ENCODE measurements at regions not wholly inside any gene's neighbourhood (a gene's known extent, or its start where the extent isn't known, plus 50 kb on each side); places are given as distances from the start of the nearest gene placed in this dataset.
A peak's percentile ranks its signal among the peaks of the same experiment; 100 is the strongest.

GRCh38 chr2:238570391-238570790, 143.7 kb downstream of the ASB1 start:
- H3K4me3 ChIP-seq (replicated peaks; ENCODE audit: low read depth, low read length): no peak overlapping the region
- no peak for TF ChIP-seq CTCF (IDR thresholded peaks at IDR 0.05; ENCODE audit: low read depth, low read length, missing control alignments)

GRCh38 chr2:238570926-238571325, 144.2 kb downstream of the ASB1 start:
- H3K4me3 ChIP-seq (replicated peaks; ENCODE audit: low read depth, low read length): no peak overlapping the region
- TF ChIP-seq CTCF (IDR thresholded peaks at IDR 0.05; ENCODE audit: low read depth, low read length, missing control alignments): no peak
- DNase-seq (ENCODE audit: extremely low read depth, low read depth): no peak

More at GRCh38 chr2:238570391-238570790, 143.7 kb downstream of the ASB1 start:
- no peak for DNase-seq (ENCODE audit: extremely low read depth, low read depth)

GRCh38 chr2:238571661-238572372, 145.1 kb downstream of the ASB1 start:
- DNase-seq (ENCODE audit: extremely low read depth, low read depth): no peak
- no peak for TF ChIP-seq CTCF (IDR thresholded peaks at IDR 0.05; ENCODE audit: low read depth, low read length, missing control alignments)
- H3K4me3 ChIP-seq (replicated peaks; ENCODE audit: low read depth, low read length): no peak overlapping the region

- peak; percentile 61 for TF ChIP-seq CTCF (IDR thresholded peaks at IDR 0.05; ENCODE audit: low read depth, low read length, missing control alignments)
- no peak overlapping the region for H3K4me3 ChIP-seq (replicated peaks; ENCODE audit: low read depth, low read length)
- DNase-seq (ENCODE audit: extremely low read depth, low read depth): no peak
Observed at GRCh38 chr2:238573065-238573778, 146.5 kb downstream of the ASB1 start.

GRCh38 chr2:238573916-238574315, 147.2 kb downstream of the ASB1 start:
- H3K4me3 ChIP-seq (replicated peaks; ENCODE audit: low read depth, low read length): no peak overlapping the region
- TF ChIP-seq CTCF (IDR thresholded peaks at IDR 0.05; ENCODE audit: low read depth, low read length, missing control alignments): no peak
- no peak for DNase-seq (ENCODE audit: extremely low read depth, low read depth)

GRCh38 chr2:238574490-238575271, 148.0 kb downstream of the ASB1 start:
- TF ChIP-seq CTCF (IDR thresholded peaks at IDR 0.05; ENCODE audit: low read depth, low read length, missing control alignments): no peak
- H3K4me3 ChIP-seq (replicated peaks; ENCODE audit: low read depth, low read length): no peak overlapping the region
- no peak for DNase-seq (ENCODE audit: extremely low read depth, low read depth)

Data from HFF-Myc (cell line).